Myocyte (in vitro differentiated cells): ENCODE measurements at regions not wholly inside any gene's neighbourhood (a gene's known extent, or its start where the extent isn't known, plus 50 kb on each side); places are given as distances from the start of the nearest gene placed in this dataset.
"Not testable (repeated sequence)": the region's sequence is repeated elsewhere in the genome, so short reads cannot be mapped to it uniquely, and the experiment has no call there.

Source experiments
- DNase-seq: peaks from one replicate; pipeline ENCODE4 v3.0.0-alpha.2; 2012; ENCODE audit warnings: low read depth

GRCh38 chr6:50899306-50899870 is 80.7 kb downstream of the TFAP2B start:
- DNase-seq = no peak

- no peak for DNase-seq
These were observed 83.6 kb downstream of the TFAP2B start for GRCh38 chr6:50902260-50902659.

- no peak for DNase-seq
These were observed 86.6 kb downstream of the TFAP2B start for GRCh38 chr6:50905297-50905696.

- no peak for DNase-seq
These were observed 88.9 kb downstream of the TFAP2B start for GRCh38 chr6:50907565-50907964.

GRCh38 chr6:50913105-50913770 is 94.6 kb downstream of the TFAP2B start:
- DNase-seq = no peak

GRCh38 chr6:50921378-50921777 is 102.7 kb downstream of the TFAP2B start:
- not testable (repeated sequence) for DNase-seq

- no peak for DNase-seq
These were observed 103.3 kb downstream of the TFAP2B start for GRCh38 chr6:50921968-50922367.

- no peak for DNase-seq
These were observed 104.2 kb downstream of the TFAP2B start for GRCh38 chr6:50922579-50923525.

- no peak for DNase-seq
These were observed 106.1 kb downstream of the TFAP2B start for GRCh38 chr6:50924758-50925157.

GRCh38 chr6:50925548-50925947 is 106.9 kb downstream of the TFAP2B start:
- no peak for DNase-seq

- DNase-seq = no peak
These were observed 107.3 kb downstream of the TFAP2B start for GRCh38 chr6:50925981-50926380.

GRCh38 chr6:50927800-50928199 is 109.1 kb downstream of the TFAP2B start:
- peak; percentile 0 for DNase-seq

- DNase-seq = no peak
These were observed 110.7 kb downstream of the TFAP2B start for GRCh38 chr6:50929323-50929722.

- no peak for DNase-seq
These were observed 116.8 kb downstream of the TFAP2B start for GRCh38 chr6:50935442-50935841.

- DNase-seq = no peak
These were observed 117.6 kb downstream of the TFAP2B start for GRCh38 chr6:50936277-50936681.

GRCh38 chr6:50939931-50940330 is 121.3 kb downstream of the TFAP2B start:
- DNase-seq = no peak

- DNase-seq = no peak
These were observed 127.1 kb downstream of the TFAP2B start for GRCh38 chr6:50945789-50946188.

GRCh38 chr6:50952092-50952907 is 133.6 kb downstream of the TFAP2B start:
- DNase-seq = no peak

- DNase-seq = no peak
These were observed 137.3 kb downstream of the TFAP2B start for GRCh38 chr6:50956014-50956413.

- DNase-seq = no peak
These were observed 139.6 kb downstream of the TFAP2B start for GRCh38 chr6:50958148-50958697.

GRCh38 chr6:50959081-50959641 is 140.5 kb downstream of the TFAP2B start:
- DNase-seq = no peak
